ENCODE measurements at regions not wholly inside any gene's neighbourhood (a gene's known extent, or its start where the extent isn't known, plus 50 kb on each side); places are given as distances from the start of the nearest gene placed in this dataset.
A peak's percentile ranks its signal among the peaks of the same experiment; 100 is the strongest.

- Mint-ChIP-seq H3K4me3 (ENCODE audit: unreplicated experiment) (no peak overlapping the region), H3K36me3 (ENCODE audit: insufficient read depth, unreplicated experiment) (no peaks in the 10 kb centered on the region), H3K27ac (ENCODE audit: unreplicated experiment) (no peak overlapping the region), H3K4me1 (ENCODE audit: low read depth, unreplicated experiment) (peaks cover 22% of the 10 kb centered on the region), H3K27me3 (ENCODE audit: insufficient read depth, unreplicated experiment) (no peaks in the 10 kb centered on the region), H3K9me3 (ENCODE audit: unreplicated experiment) (peaks cover 20% of the 10 kb centered on the region)
- no peaks in the 10 kb centered on the region for H3K9me3 ChIP-seq
- BruUV-seq (replicated peaks) = no TSS peak
- POLR2A ChIA-PET = no interaction called here
- H3K27me3 ChIP-seq (replicated peaks; ENCODE audit: control insufficient read depth, insufficient read depth, low read length) = no peaks in the 10 kb centered on the region
- no peak overlapping the region for H3K4me3 ChIP-seq (ENCODE audit: low read depth, low read length)
- intact Hi-C loops (cut with micrococcal nuclease; ENCODE audit: unreplicated experiment) = loop anchor here (2.0 kb wide), 1 partner anchor 64 kb away; no protein-coding TSS in a partner anchor
- CTCF ChIA-PET = no interaction called here
- TF ChIP-seq CTCF (IDR thresholded peaks at IDR 0.05; ENCODE audit: insufficient read depth in 1 of 2, low read depth in 1 of 2, low read length in 1 of 2, severe bottlenecking in 1 of 2, unreplicated experiment in 1 of 2) = no peak
- peaks cover 38% of the 10 kb centered on the region for H3K4me1 ChIP-seq
- DNase-seq = no peak
- H3K36me3 ChIP-seq (ENCODE audit: control insufficient read depth, insufficient read depth, low read length) = no peaks in the 10 kb centered on the region; the same call in 1 of the 2 replicates
These were observed 483.2 kb upstream of the TBL1XR1 start for GRCh38 chr3:177680472-177680821.

- ChIA-PET CTCF (no interaction called here), POLR2A (no interaction called here)
- Histone ChIP-seq H3K9me3 (no peaks in the 10 kb centered on the region), H3K4me3 (ENCODE audit: low read depth, low read length) (no peak overlapping the region), H3K4me1 (peaks cover 34% of the 10 kb centered on the region), H3K27me3 (replicated peaks; ENCODE audit: control insufficient read depth, insufficient read depth, low read length) (no peaks in the 10 kb centered on the region), H3K36me3 (ENCODE audit: control insufficient read depth, insufficient read depth, low read length) (no peaks in the 10 kb centered on the region; the same call in 1 of the 2 replicates)
- Mint-ChIP-seq H3K27me3 (ENCODE audit: insufficient read depth, unreplicated experiment) (no peaks in the 10 kb centered on the region), H3K27ac (ENCODE audit: unreplicated experiment) (peak overlapping the region; percentile 14), H3K36me3 (ENCODE audit: insufficient read depth, unreplicated experiment) (no peaks in the 10 kb centered on the region), H3K4me1 (ENCODE audit: low read depth, unreplicated experiment) (peaks cover 22% of the 10 kb centered on the region), H3K9me3 (ENCODE audit: unreplicated experiment) (peaks cover 20% of the 10 kb centered on the region), H3K4me3 (ENCODE audit: unreplicated experiment) (no peak overlapping the region)
- intact Hi-C loops (cut with micrococcal nuclease; ENCODE audit: unreplicated experiment) = loop anchor here (2.0 kb wide), 1 partner anchor 64 kb away; no protein-coding TSS in a partner anchor
- DNase-seq = no peak
- no peak for TF ChIP-seq CTCF (IDR thresholded peaks at IDR 0.05; ENCODE audit: insufficient read depth in 1 of 2, low read depth in 1 of 2, low read length in 1 of 2, severe bottlenecking in 1 of 2, unreplicated experiment in 1 of 2)
- no TSS peak for BruUV-seq (replicated peaks)
These were observed 483.9 kb upstream of the TBL1XR1 start for GRCh38 chr3:177681156-177681555.

- H3K4me3 Mint-ChIP-seq (ENCODE audit: unreplicated experiment) = no peak overlapping the region
- intact Hi-C loops (cut with micrococcal nuclease; ENCODE audit: unreplicated experiment) = loop anchor here (2.0 kb wide), 1 partner anchor 63 kb away; no protein-coding TSS in a partner anchor
- H3K36me3 ChIP-seq (ENCODE audit: control insufficient read depth, insufficient read depth, low read length) = no peaks in the 10 kb centered on the region; the same call in 1 of the 2 replicates
- DNase-seq = no peak
- peaks cover 27% of the 10 kb centered on the region for H3K4me1 ChIP-seq
- TF ChIP-seq CTCF (IDR thresholded peaks at IDR 0.05; ENCODE audit: insufficient read depth in 1 of 2, low read depth in 1 of 2, low read length in 1 of 2, severe bottlenecking in 1 of 2, unreplicated experiment in 1 of 2) = no peak
- H3K27me3 ChIP-seq (replicated peaks; ENCODE audit: control insufficient read depth, insufficient read depth, low read length) = no peaks in the 10 kb centered on the region
- H3K9me3 ChIP-seq = no peaks in the 10 kb centered on the region
- BruUV-seq (replicated peaks) = no TSS peak
- H3K27ac Mint-ChIP-seq (ENCODE audit: unreplicated experiment) = peak overlapping the region; percentile 14
- ChIA-PET POLR2A (no interaction called here), CTCF (no interaction called here)
- H3K9me3 Mint-ChIP-seq (ENCODE audit: unreplicated experiment) = peaks cover 20% of the 10 kb centered on the region
- H3K4me3 ChIP-seq (ENCODE audit: low read depth, low read length) = no peak overlapping the region
- H3K36me3 Mint-ChIP-seq (ENCODE audit: insufficient read depth, unreplicated experiment) = no peaks in the 10 kb centered on the region
- H3K4me1 Mint-ChIP-seq (ENCODE audit: low read depth, unreplicated experiment) = peaks cover 16% of the 10 kb centered on the region
- no peaks in the 10 kb centered on the region for H3K27me3 Mint-ChIP-seq (ENCODE audit: insufficient read depth, unreplicated experiment)
These were observed 484.6 kb upstream of the TBL1XR1 start for GRCh38 chr3:177681852-177682251.

All from Caco-2 (cell line).